HG03521 (cell line): ENCODE measurements at regions not wholly inside any gene's neighbourhood (a gene's known extent, or its start where the extent isn't known, plus 50 kb on each side); places are given as distances from the start of the nearest gene placed in this dataset.
"Not testable (repeated sequence)": the region's sequence is repeated elsewhere in the genome, so short reads cannot be mapped to it uniquely, and the experiment has no call there.

Source experiments
- ATAC-seq: cut with Tn5 transposase; IDR thresholded peaks from one replicate; pipeline ENCODE4 v1.9.1; 2021; ENCODE audit warnings: mild to moderate bottlenecking, moderate library complexity; ENCODE audit not compliant: unreplicated experiment

DNA sequence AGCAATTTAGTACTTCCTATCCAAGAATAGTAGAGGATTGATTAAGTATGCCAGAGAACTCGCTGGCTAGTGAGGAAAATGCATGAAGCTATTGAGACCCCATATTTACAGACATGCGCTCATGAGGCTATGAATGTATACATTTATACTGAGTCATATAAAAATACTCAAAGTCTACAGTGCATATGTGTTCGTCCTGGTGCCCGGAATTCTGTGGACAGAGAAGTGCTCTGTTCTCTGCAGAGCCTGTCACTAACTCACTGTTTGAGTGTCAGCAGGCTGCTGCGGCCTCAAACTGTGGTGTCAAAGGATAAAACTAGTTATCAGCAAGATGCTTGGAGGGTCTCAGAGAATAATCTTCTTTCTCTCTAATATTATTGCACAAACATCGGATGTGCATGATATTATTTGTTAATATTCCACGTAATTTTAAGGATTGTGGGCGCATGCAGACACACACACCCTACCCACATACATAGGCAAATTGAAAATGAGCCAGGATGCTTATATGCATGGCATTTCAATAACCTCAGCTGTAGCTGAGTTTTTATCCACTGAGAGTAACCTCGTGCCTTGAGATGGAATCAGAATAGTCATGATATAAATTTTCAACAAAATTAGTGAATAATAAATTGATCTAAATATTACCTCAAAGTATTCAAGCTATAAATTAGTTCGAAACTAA is 50.0 kb upstream of the TSC22D2 start:
- ATAC-seq: no peak

DNA sequence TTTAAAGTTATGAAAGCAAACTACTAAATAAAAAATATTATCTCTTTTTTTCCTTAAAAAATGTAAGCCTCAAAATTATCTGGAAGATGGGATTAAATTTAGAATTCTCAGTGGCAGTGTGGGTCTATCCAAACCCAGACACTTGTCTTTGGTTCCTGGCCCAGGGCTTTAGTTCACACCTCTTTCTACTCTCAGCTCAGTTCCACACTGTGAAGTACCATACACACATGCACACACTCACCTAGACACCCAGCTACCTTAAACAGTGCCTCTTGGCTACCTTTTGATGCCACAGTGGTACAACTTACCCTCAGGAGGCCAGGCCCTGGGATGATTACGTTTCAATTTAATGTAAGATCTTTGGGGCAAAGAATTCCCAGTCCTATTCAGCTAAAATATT is 51.0 kb upstream of the TSC22D2 start:
- ATAC-seq: no peak

DNA sequence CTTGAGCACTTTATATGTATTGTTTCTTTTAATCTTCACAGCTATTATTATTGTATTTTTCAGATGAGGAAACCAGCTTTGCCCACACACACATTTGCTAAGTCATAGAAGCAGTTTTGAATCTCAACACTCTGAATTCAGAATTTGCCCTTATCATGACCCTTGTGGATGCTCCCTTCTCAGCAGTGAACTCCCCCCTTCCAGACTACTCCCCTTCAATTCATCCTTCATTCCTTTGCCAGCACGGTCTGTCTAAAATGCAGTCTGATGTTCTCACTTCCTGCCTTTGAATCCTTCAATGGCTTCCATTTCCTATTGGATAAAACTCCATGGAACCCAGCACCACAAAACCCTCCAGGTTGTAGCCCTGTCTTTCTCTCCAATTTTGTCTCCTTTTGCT is 52.5 kb upstream of the TSC22D2 start:
- ATAC-seq: no peak

DNA sequence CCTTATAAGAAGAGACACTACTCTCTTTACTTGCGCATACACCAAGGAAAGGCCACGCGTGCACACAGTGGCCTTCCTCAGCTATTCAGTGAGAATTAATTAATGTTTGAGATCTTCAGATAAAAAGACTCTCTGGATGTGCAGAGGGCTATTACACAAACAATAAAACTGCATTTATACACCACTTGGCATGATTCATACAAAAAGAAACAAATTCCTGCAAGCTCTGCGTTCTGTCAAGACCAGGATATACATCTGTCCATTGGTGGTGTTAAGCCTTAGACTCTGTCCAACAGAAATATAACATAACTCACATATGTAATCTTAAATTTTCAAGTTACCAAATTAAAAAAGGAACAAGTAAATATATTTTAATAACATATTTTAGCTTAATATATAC is 55.2 kb upstream of the TSC22D2 start:
- ATAC-seq: no peak

DNA sequence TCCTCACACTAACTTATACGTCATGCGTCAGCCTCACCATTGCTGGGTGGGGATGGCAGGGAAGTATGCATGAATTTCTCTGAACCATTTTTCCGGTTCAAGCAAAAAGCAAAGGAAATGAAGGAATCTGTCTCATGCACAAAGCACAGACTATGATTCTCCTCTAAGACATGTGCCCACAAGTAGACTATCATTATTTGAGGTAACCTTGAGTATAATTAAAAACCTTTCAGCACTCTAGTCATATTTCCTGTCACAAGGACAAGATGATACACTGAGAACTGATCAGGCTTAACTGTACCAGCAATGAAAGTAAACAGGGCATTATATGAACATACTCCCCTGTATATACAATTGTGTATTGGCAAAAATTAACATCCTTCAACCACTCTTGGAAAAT is 56.7 kb upstream of the TSC22D2 start:
- ATAC-seq: no peak

DNA sequence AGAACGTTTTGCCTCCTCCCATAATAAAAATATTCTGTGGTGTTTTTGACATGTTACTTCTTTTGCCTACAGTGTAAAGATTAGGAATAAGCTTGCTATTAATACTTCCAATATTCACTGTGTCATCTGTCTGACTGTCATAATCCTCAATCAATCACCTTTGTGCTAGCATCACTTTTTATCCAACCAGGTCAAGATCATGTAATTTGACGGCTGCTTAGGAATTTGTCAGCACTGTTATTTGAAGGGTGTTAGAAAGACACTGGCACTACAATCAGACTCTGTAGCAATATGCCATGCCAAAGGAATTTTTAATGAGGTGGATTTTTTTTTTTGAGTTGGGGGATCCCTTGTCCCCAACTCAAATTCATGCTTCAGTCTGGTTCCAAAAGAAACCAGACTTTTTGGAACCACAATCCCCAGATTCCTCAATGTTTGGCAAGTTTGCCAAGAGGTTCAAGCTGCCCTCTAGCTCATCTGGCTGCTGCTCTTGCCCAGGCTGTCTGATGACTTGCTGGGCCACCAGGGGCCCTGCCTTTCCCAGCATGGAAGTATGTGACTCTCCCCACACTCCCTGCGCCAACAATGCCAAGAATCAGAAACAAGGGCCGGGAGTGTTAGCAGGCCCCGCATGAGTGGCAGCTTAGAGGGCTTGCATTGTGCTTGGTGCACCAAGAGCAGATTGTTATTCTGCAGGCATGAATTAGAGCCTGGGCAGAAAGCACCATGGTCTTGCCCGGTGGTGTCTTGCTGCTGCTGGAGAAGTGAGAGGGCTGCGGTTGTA is 58.6 kb upstream of the TSC22D2 start:
- no peak for ATAC-seq

DNA sequence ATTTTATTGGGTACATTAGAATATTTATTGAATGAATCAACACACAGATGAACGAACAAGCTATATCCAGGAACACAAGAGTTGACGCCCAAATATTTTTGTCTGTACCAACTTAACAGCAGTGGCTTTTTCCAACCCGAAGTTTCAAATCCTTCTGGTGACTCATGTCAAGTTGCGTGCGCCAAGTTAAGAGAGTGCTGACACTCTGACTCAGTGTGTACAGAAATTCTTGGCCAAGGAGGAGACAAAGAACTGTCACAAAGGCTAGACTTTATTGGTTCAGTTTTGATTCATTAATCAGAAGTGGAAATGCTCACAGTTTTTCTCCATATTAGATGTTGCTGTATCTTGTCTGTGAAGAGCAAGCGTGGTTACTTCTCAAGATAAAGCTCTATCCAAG is 59.6 kb upstream of the TSC22D2 start:
- ATAC-seq: no peak

DNA sequence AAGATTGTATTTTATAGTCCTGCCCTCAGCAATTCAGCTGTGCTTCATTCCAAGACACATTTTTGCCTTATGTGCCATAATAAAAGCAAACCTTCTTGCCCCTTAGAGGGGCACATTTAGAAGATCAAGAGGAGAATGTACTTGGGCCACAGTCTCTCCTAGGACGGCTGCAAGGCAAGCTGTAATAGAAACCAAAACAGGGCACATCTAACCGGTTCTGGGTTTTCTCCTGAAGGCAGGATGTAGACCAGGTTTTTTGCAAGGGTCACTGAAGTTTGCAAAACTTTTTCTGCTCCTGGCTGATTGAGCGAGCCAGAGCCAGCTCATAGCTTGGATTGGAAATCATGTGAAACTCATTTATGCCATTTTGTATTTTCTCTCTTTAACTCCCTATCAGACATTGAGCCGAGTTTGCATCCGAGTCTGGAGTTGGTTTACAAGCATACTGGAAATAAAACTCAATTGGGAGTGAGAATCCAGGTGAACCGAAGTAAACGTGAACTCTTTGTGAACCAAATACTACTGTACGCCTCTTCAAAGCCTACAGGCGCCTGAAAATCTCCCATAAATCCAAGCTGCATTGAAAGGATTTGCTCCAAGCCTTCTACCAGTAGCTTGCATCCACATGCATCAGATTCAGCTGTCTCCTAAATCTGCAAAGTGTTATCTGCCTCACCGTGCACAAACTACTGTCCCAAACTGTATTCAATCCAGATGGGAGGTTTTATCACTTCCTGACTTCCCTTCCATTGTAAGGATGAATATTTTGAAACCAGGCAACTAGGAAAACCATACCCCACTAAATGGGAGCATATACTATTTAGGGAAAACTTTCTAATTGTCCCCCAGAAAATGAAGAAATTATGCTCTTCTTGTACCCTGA is 60.9 kb upstream of the TSC22D2 start:
- no peak for ATAC-seq

DNA sequence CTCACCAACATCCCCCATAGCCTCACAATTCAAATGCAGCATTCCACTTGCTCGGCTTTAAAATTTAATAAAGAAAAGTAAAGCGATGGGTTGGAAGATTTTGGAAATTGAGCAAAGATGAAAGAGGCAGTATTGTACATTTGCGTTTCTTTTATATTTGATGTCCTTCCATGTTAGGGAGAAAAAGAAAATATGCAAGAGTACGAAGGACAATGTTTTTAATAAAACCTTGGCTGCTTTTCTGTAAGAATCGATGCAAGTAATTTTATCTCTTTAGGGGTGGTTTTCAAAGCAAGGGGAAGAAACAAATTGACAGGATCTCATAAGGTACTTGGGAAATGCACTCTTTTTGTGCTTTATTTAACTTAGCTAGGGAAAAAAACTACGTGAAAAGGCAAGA is 61.8 kb upstream of the TSC22D2 start:
- ATAC-seq: no peak

DNA sequence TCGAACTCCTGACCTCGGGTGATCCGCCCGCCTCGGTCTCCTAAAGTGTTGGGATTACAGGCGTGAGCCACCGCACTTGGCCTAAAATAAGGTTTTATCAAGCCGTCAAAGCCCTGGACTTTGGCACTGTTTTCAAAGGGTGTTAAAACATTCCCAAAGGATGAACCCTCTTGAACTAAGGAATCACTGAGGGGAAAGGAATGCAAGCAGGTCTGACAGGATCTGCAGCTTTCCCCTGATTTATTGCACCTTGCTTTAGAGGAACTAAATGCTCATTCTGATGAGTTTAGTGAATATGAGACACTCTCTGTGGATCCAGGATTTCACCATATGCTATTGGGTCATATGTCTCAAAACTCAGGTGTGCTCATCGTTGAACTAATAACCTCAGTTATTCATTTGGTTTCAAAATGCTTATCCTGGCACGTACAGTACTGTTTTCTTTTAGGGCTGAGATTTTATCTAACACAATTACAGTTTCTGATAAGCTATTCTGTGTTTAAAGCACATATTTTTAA is 63.0 kb upstream of the TSC22D2 start:
- ATAC-seq: no peak

DNA sequence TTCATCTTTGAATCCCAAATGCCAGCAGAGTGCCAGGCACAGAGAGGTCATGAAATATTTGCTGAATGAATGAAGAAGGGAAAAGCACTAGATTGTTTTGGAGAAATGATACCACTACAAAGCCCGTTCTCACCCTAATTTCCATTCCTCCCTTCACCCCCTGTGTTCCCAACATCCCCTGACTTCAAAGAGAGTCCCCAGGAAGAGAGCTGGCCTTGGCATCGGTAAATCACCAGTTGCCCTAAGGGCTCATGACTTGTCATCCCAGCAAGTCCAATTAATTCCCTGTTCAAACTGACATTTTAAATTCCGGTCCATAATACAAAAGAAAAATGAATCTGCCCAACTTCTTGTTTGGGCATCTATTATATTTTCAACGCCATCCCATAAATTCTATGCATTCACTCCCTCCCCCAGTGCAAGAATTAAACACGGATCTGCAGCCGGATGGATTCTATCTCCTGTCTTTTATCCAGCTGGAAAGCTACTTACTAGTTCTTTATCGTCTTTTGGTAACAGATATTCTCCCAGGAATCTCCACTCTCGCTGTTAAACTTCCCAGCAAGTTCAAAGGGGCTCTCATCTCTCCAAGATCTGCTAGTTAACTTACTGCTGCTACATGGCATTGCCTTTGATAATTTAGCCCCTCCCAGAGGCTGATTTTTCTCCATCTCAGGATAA is 63.9 kb upstream of the TSC22D2 start:
- ATAC-seq: no peak

DNA sequence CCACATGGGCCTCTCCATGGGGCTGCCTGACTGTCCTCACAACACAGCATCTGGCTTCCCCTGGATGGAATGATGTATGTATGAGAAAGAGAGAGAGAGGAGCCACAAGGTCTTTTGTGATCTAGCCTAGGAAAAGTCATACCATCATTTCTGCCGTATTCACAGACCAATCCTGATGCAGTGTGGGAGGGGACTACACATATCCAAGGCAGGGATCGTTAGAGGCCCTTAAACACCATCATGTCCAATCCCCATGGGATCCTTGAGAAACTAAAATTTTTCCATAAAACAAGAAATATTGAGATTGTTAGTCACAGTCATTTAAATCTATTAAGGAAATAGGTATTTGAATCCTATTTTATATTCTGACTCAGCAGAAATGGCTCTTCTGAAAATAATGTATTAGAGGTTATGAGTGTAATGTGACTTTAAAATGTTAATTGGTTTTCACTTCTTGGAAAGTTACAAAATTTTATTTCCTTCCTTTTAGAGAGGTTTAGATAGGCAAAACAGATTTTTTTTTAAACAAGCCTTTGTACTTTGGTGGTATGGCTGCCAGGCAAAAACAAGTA is 65.1 kb upstream of the TSC22D2 start:
- ATAC-seq: no peak

DNA sequence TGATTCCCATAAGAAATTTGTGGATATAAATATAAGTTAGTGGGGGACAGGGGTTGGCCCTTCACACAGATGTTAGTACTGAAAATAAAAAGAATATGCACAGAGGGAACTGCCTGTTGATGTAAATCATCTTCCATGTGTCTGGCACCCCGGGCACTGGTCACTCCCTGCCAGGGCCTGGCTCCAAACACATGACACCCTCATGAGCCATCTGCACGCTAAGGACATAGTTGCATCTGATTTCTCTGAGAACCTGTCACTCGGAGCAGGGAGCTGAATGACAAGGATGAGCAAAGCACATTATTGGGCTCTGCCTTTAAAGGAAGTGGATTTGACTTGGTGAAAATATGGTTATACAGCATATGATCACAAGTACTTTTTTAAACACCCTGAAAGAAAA is 66.2 kb upstream of the TSC22D2 start:
- ATAC-seq: no peak

DNA sequence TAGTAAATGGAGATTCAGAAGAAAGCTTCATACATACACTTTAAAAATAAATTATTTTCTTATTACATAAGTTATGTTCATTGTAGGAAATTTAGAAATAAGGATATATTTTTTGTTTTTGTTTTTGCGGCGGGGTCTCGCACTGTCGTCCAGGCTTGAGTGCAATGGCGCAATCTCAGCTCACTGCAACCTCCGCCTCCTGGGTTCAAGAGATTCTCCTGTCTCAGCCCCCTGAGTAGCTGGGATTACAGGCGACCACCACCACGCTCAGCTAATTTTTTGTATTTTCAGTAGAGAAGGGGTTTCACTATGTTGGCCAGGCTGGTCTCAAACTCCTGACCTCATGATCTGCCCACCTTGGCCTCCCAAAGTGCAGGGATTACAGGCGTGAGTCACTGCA is 71.7 kb upstream of the TSC22D2 start:
- not testable (repeated sequence) for ATAC-seq

DNA sequence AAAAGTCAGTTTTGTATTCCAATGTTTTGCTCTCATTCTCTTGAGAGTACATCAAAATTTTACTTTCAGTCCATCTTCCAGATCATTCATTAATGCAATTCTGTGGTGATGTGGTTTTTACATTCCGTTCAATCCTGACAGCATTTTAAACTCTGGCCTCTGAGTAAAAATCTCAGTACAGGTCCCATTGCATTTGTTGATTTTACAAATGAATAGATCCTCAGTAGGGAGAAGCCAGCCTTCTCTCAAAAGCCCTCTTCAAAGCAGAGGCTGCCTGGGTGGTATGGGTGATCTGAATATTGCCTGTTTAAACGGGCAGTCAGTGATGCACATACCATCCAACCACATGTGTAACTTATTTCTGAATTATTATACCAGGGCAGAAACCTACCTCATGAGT is 72.5 kb upstream of the TSC22D2 start:
- no peak for ATAC-seq

DNA sequence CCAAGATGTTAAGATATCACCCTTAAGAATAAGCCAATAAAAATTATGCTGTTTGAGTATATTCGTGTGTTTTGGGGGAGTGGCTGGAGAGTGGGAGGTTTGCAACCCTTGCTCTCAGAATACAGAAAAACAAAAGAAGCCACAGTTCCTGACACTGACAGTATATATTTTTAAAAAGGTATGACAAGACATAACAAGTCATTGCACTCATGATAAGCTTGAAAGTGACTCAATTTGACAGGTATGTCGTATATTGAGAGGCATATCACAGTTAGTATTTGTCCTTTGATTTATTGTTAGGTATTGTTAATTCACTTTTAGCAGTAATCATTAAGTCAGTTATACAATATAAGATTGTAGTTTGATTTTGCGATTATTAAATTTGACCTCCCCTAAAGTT is 73.1 kb upstream of the TSC22D2 start:
- ATAC-seq: no peak

DNA sequence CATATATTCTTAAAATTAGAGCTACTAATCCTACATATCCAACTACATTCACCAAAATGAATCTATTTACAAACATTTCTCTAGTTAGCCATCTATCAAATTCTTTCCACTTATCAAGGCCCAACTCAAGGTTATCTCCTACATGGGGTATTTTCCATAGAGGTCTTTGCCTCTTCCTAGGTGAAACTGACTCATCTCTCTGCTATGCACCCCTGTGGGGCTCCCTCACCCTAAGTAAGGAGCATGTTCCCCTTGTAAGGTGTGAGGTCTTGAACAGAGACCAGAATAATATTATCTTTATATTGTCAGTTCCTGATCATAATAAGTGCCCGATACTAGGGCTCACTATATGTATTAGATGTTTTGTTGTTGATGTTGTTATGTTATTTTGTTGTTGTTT is 74.6 kb upstream of the TSC22D2 start:
- no peak for ATAC-seq

DNA sequence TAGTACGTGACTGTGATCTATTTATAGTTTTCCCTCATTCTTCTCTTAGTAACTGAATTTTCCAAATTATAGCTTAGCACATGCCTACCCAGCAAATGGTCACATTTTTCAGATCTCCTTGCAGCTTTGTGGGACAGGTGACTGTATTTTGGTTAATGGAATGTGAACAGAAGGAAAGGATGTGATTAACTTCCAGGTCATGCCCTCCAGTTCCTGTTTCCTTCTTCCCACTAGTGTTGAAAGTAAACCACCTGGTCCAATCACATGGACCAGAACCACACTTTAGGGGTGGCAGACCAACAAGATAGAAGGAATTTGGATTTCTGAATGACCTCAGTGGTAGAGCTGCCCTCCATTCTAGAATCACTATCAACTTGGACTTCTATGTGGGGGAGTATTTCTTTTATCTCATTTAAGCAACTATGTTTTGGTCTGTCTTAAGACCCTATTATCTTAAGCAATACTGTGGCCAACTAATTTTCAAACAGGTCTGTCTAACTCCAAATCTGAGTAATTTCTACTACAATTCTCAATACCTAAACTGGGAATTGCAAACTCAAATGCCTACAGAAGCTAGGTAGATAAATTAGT is 76.0 kb upstream of the TSC22D2 start:
- no peak for ATAC-seq

DNA sequence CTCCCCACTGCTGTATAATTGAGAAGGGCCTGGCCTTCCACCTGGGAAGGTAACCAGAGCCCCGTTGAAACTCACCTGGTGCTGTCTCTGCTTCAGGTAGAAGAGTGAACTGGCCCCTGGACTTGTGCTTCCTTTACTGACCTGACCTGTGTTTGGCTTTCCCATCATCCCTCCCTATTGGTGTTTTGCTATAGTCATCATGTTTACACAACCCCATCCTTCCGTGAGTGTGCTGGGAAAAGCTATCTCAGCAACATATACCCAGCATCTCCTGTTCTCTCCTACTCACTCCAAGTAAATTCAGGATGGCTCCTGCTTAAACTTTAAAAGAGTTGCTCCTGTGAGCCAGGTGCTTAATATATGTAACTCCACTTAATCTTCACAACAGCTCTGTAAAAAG is 77.2 kb upstream of the TSC22D2 start:
- no peak for ATAC-seq

DNA sequence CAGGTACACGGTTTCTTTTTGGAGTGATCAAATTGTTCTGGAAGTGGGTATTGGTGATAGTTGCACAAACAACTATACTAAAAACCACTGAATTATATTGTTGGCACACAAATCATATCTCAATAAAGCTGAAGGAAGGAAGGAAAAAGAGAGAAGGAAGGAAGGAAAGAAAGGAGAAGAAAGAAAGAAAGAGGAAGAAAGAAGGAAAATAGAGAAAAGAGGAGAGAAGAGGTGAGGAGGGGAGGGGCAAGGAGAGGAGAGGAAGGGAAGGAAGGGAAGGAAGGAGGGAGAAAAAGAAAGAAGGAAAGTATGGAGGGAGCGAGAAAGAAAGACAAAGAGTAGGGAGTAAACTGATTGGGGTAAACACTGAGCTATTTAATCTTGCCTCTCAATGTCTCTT is 77.9 kb upstream of the TSC22D2 start:
- ATAC-seq: no peak
